ENCODE measurements at regions not wholly inside any gene's neighbourhood (a gene's known extent, or its start where the extent isn't known, plus 50 kb on each side); places are given as distances from the start of the nearest gene placed in this dataset.

GRCh38 chr4:123632693-123633030, 236.1 kb downstream of the SPRY1 start:
- no peak for TF ChIP-seq POLR2AphosphoS5 (IDR thresholded peaks at IDR 0.05)
- TF ChIP-seq EZH2 (IDR thresholded peaks at IDR 0.05; ENCODE audit: borderline replicate concordance, insufficient read depth, low read length, poor library complexity, severe bottlenecking), result no peak
- TF ChIP-seq CTCF (IDR thresholded peaks at IDR 0.05; ENCODE audit: poor library complexity, severe bottlenecking), result no peak
- no peak for TF ChIP-seq EP300 (conservative IDR thresholded peaks at IDR 0.05; ENCODE audit: poor library complexity, severe bottlenecking)
- no peak for TF ChIP-seq REST (IDR thresholded peaks at IDR 0.05; ENCODE audit: borderline replicate concordance)

Data from neural cell (in vitro differentiated cells).